ENCODE measurements at regions not wholly inside any gene's neighbourhood (a gene's known extent, or its start where the extent isn't known, plus 50 kb on each side); places are given as distances from the start of the nearest gene placed in this dataset.
"Not testable (repeated sequence)": the region's sequence is repeated elsewhere in the genome, so short reads cannot be mapped to it uniquely, and the experiment has no call there.

DNA sequence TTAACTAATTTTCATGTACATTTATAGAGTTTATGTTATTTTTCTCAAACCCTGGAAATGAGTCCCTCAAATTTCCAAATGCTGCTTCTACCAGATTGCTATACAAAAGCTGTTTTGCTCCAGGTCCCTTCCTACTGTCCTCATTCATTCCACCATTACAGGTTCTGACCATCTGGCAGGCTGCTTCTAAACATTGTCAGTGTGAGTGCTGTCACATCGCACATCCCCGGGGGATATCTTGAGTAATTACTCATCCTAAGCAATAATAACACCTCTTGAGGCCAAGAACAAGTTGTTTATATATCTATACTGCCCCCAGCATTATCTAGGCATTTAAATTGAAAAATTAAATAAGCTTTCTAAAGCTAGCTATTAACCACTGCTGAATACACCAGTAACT lies 1675.3 kb upstream of the CDH6 start:
- H3K4me3 ChIP-seq (ENCODE audit: low read depth, low read length): no peak overlapping the region
- no peaks in the 10 kb centered on the region for H3K36me3 ChIP-seq (ENCODE audit: control insufficient read depth, insufficient read depth, low read length)
- no peaks in the 10 kb centered on the region for H3K9me3 ChIP-seq (ENCODE audit: control insufficient read depth, insufficient read depth, low read length)
- H3K4me1 ChIP-seq (ENCODE audit: control insufficient read depth, insufficient read depth, low read length): no peaks in the 10 kb centered on the region
- no peaks in the 10 kb centered on the region for H3K27me3 ChIP-seq (ENCODE audit: control insufficient read depth, insufficient read depth, low read length)
- H3K9ac ChIP-seq (ENCODE audit: low read depth, low read length): no peak overlapping the region

DNA sequence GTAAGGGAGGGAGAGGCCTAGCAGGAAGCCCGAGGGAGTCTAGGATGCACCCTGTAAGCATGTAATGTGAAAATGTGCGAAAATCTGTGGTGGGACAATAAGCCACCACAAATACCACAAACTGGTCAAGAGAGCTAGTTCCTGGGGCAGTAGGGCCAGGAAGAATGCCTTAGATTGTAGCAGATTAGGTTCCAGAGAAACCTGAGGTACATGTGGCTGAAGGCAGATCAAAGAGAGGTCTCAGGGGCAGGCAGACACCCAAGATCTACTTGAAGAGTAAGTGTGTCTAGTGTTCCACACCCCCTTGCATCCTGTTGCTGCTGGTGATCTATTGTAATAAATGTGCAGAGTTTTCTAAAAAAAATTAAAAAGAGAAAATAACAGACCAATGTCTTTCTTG lies 1677.3 kb upstream of the CDH6 start:
- no peaks in the 10 kb centered on the region for H3K27me3 ChIP-seq (ENCODE audit: control insufficient read depth, insufficient read depth, low read length)
- H3K4me1 ChIP-seq (ENCODE audit: control insufficient read depth, insufficient read depth, low read length): no peaks in the 10 kb centered on the region

DNA sequence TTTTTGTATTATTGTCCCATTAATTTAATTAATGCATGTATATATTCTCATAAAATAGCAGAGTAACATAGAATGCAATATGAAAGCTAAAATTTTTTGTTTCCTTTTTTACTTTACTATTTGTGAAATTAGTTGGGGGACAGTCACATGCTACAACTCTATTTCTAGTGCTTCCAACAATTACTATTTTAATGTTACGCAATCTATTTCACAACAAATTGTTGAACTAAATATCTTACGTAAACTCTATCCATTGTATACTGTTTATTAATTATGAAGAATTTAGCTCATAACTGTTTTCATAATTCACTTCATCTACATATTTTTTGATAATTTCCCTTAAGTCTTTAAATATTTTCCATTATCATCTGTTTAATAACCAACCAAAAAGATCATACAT lies 1685.4 kb upstream of the CDH6 start:
- H3K27me3 ChIP-seq (ENCODE audit: control insufficient read depth, insufficient read depth, low read length): no peaks in the 10 kb centered on the region
- no peaks in the 10 kb centered on the region for H3K36me3 ChIP-seq (ENCODE audit: control insufficient read depth, insufficient read depth, low read length)
- no peaks in the 10 kb centered on the region for H3K9me3 ChIP-seq (ENCODE audit: control insufficient read depth, insufficient read depth, low read length)
- no peak overlapping the region for H3K9ac ChIP-seq (ENCODE audit: low read depth, low read length)
- no peak overlapping the region for H3K4me3 ChIP-seq (ENCODE audit: low read depth, low read length)
- no peaks in the 10 kb centered on the region for H3K4me1 ChIP-seq (ENCODE audit: control insufficient read depth, insufficient read depth, low read length)

More for the DNA sequence above, 1677.3 kb upstream of the CDH6 start:
- Histone ChIP-seq H3K36me3 (ENCODE audit: control insufficient read depth, insufficient read depth, low read length) (no peaks in the 10 kb centered on the region), H3K9me3 (ENCODE audit: control insufficient read depth, insufficient read depth, low read length) (no peaks in the 10 kb centered on the region), H3K4me3 (ENCODE audit: low read depth, low read length) (no peak overlapping the region), H3K9ac (ENCODE audit: low read depth, low read length) (no peak overlapping the region)

- Histone ChIP-seq H3K9me3 (ENCODE audit: control insufficient read depth, insufficient read depth, low read length) (no peaks in the 10 kb centered on the region), H3K4me3 (ENCODE audit: low read depth, low read length) (no peak overlapping the region), H3K9ac (ENCODE audit: low read depth, low read length) (no peak overlapping the region), H3K4me1 (ENCODE audit: control insufficient read depth, insufficient read depth, low read length) (no peaks in the 10 kb centered on the region), H3K36me3 (ENCODE audit: control insufficient read depth, insufficient read depth, low read length) (no peaks in the 10 kb centered on the region), H3K27me3 (ENCODE audit: control insufficient read depth, insufficient read depth, low read length) (no peaks in the 10 kb centered on the region)
Observed at GRCh38 chr5:29504411-29504810, 1689.1 kb upstream of the CDH6 start.

- Histone ChIP-seq H3K36me3 (ENCODE audit: control insufficient read depth, insufficient read depth, low read length) (no peaks in the 10 kb centered on the region), H3K9ac (ENCODE audit: low read depth, low read length) (no peak overlapping the region), H3K27me3 (ENCODE audit: control insufficient read depth, insufficient read depth, low read length) (no peaks in the 10 kb centered on the region), H3K4me3 (ENCODE audit: low read depth, low read length) (no peak overlapping the region), H3K4me1 (ENCODE audit: control insufficient read depth, insufficient read depth, low read length) (no peaks in the 10 kb centered on the region), H3K9me3 (ENCODE audit: control insufficient read depth, insufficient read depth, low read length) (no peaks in the 10 kb centered on the region)
Observed at GRCh38 chr5:29498860-29499259, 1694.6 kb upstream of the CDH6 start.

GRCh38 chr5:29498412-29498811 lies 1695.1 kb upstream of the CDH6 start:
- no peaks in the 10 kb centered on the region for H3K4me1 ChIP-seq (ENCODE audit: control insufficient read depth, insufficient read depth, low read length)
- no peaks in the 10 kb centered on the region for H3K36me3 ChIP-seq (ENCODE audit: control insufficient read depth, insufficient read depth, low read length)
- no peaks in the 10 kb centered on the region for H3K9me3 ChIP-seq (ENCODE audit: control insufficient read depth, insufficient read depth, low read length)
- H3K27me3 ChIP-seq (ENCODE audit: control insufficient read depth, insufficient read depth, low read length): no peaks in the 10 kb centered on the region
- H3K4me3 ChIP-seq (ENCODE audit: low read depth, low read length): no peak overlapping the region
- H3K9ac ChIP-seq (ENCODE audit: low read depth, low read length): no peak overlapping the region

DNA sequence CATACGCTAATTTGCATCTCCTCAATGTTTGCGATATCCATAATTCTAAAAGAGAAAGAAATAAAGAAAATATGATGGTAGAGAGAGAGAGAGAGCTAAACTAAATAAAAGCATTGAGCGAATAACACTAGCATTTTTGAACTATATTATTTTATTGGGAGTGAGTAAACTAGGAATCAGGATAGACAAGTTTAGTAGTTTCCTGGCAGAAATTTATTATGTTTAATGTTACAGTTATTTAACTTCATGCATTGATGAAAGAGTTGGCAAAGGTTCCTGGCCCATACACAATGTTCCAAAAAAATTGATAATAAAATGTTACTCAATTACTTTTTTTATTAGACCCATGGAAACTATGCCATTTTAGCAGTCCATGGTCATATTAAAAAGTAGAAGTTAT lies 1708.2 kb upstream of the CDH6 start:
- Histone ChIP-seq H3K36me3 (ENCODE audit: control insufficient read depth, insufficient read depth, low read length) (no peaks in the 10 kb centered on the region), H3K4me1 (ENCODE audit: control insufficient read depth, insufficient read depth, low read length) (no peaks in the 10 kb centered on the region), H3K9ac (ENCODE audit: low read depth, low read length) (no peak overlapping the region), H3K4me3 (ENCODE audit: low read depth, low read length) (no peak overlapping the region), H3K9me3 (ENCODE audit: control insufficient read depth, insufficient read depth, low read length) (no peaks in the 10 kb centered on the region), H3K27me3 (ENCODE audit: control insufficient read depth, insufficient read depth, low read length) (no peaks in the 10 kb centered on the region)

DNA sequence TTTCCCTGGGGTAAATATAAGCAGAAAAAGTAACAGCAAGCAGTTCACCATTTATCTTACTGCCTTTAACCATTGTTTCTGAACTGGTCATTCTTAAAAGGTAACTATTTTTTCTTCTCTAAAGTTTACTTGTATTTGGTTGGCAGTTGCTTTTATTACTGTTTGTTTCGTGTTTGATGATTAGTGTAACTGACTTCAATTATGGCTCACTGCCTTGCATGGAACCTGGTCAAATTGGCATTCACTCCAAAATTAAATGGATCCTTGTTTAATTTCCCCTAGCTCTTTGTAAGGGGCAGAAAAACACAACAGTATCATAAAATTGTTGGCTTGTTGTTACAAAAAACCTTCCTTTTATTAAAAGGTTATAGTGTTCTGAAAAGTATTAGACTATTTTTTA lies 1723.9 kb upstream of the CDH6 start:
- H3K36me3 ChIP-seq (ENCODE audit: control insufficient read depth, insufficient read depth, low read length): no peaks in the 10 kb centered on the region
- no peaks in the 10 kb centered on the region for H3K4me1 ChIP-seq (ENCODE audit: control insufficient read depth, insufficient read depth, low read length)
- H3K9me3 ChIP-seq (ENCODE audit: control insufficient read depth, insufficient read depth, low read length): no peaks in the 10 kb centered on the region
- H3K9ac ChIP-seq (ENCODE audit: low read depth, low read length): no peak overlapping the region
- no peak overlapping the region for H3K4me3 ChIP-seq (ENCODE audit: low read depth, low read length)
- no peaks in the 10 kb centered on the region for H3K27me3 ChIP-seq (ENCODE audit: control insufficient read depth, insufficient read depth, low read length)

DNA sequence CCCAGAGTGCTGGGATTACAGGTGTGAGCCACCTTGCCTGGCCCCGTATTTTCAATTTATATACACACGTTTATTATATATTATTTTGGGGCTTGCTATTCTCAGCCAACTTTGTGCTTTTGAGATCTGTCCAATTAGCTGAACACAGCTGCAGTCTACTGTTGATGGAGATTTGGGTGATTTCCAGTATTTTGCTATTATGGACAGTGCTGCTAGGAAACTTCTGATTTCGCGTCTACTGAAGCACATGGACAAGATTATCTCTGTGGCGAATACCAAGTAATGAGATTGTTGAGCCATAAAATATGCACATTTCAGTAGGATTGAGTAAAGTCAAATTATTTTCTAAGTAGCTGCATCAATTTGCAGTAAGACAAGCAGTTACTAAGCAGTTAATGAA lies 1731.2 kb upstream of the CDH6 start:
- H3K36me3 ChIP-seq (ENCODE audit: control insufficient read depth, insufficient read depth, low read length): no peaks in the 10 kb centered on the region
- H3K4me1 ChIP-seq (ENCODE audit: control insufficient read depth, insufficient read depth, low read length): no peaks in the 10 kb centered on the region
- H3K9ac ChIP-seq (ENCODE audit: low read depth, low read length): no peak overlapping the region
- H3K27me3 ChIP-seq (ENCODE audit: control insufficient read depth, insufficient read depth, low read length): no peaks in the 10 kb centered on the region
- no peak overlapping the region for H3K4me3 ChIP-seq (ENCODE audit: low read depth, low read length)
- H3K9me3 ChIP-seq (ENCODE audit: control insufficient read depth, insufficient read depth, low read length): no peaks in the 10 kb centered on the region

GRCh38 chr5:29460971-29461559 lies 1732.4 kb upstream of the CDH6 start:
- Histone ChIP-seq H3K9ac (ENCODE audit: low read depth, low read length) (no peak overlapping the region), H3K4me3 (ENCODE audit: low read depth, low read length) (no peak overlapping the region), H3K27me3 (ENCODE audit: control insufficient read depth, insufficient read depth, low read length) (no peaks in the 10 kb centered on the region)

GRCh38 chr5:29451004-29451403 lies 1742.5 kb upstream of the CDH6 start:
- not testable (repeated sequence) for H3K4me3 ChIP-seq (ENCODE audit: low read depth, low read length); H3K27me3 ChIP-seq (ENCODE audit: control insufficient read depth, insufficient read depth, low read length); H3K9me3 ChIP-seq (ENCODE audit: control insufficient read depth, insufficient read depth, low read length); H3K9ac ChIP-seq (ENCODE audit: low read depth, low read length); H3K36me3 ChIP-seq (ENCODE audit: control insufficient read depth, insufficient read depth, low read length); H3K4me1 ChIP-seq (ENCODE audit: control insufficient read depth, insufficient read depth, low read length)

More at GRCh38 chr5:29460971-29461559, 1732.4 kb upstream of the CDH6 start:
- Histone ChIP-seq H3K4me1 (ENCODE audit: control insufficient read depth, insufficient read depth, low read length) (no peaks in the 10 kb centered on the region), H3K36me3 (ENCODE audit: control insufficient read depth, insufficient read depth, low read length) (no peaks in the 10 kb centered on the region), H3K9me3 (ENCODE audit: control insufficient read depth, insufficient read depth, low read length) (no peaks in the 10 kb centered on the region)

DNA sequence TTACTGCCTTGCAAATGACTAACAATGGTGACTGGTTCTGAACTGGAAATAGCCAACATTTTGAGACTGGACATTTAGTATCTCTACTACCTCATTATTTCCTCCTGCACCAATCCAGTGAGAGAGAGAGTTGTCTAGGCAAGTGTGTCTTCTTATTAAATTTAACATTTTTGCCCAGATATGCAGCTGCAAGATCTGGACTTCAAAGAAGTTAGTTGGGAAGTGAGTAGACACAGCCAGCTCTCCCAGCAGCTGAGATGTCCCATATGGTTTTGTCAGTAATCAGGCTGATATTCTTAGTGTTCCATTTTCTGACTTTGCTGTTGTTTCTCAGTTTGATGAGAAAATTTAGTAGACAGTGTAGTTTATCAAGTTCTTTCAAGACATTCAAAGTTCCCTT lies 1778.8 kb upstream of the CDH6 start:
- Histone ChIP-seq H3K4me1 (ENCODE audit: control insufficient read depth, insufficient read depth, low read length) (no peaks in the 10 kb centered on the region), H3K9ac (ENCODE audit: low read depth, low read length) (no peak overlapping the region), H3K4me3 (ENCODE audit: low read depth, low read length) (no peak overlapping the region), H3K9me3 (ENCODE audit: control insufficient read depth, insufficient read depth, low read length) (no peaks in the 10 kb centered on the region), H3K27me3 (ENCODE audit: control insufficient read depth, insufficient read depth, low read length) (no peaks in the 10 kb centered on the region), H3K36me3 (ENCODE audit: control insufficient read depth, insufficient read depth, low read length) (no peaks in the 10 kb centered on the region)
